ENCODE measurements at regions not wholly inside any gene's neighbourhood (a gene's known extent, or its start where the extent isn't known, plus 50 kb on each side); places are given as distances from the start of the nearest gene placed in this dataset.

- TF ChIP-seq CTCF (conservative IDR thresholded peaks at IDR 0.05; ENCODE audit: low read depth in 2 of 2) (no peak), EZH2phosphoT487 (IDR thresholded peaks at IDR 0.05; ENCODE audit: unreplicated experiment) (no peak), EZH2 (IDR thresholded peaks at IDR 0.05; ENCODE audit: low read depth, unreplicated experiment) (no peak), POLR2AphosphoS5 (IDR thresholded peaks at IDR 0.05; ENCODE audit: low read depth) (no peak), REST (IDR thresholded peaks at IDR 0.05; ENCODE audit: unreplicated experiment) (no peak), STAT1 (IDR thresholded peaks at IDR 0.05; ENCODE audit: unreplicated experiment) (no peak)
Observed at GRCh38 chr4:144283526-144283925, 143.0 kb upstream of the GYPA start.
